ENCODE measurements at regions not wholly inside any gene's neighbourhood (a gene's known extent, or its start where the extent isn't known, plus 50 kb on each side); places are given as distances from the start of the nearest gene placed in this dataset.
A peak's percentile ranks its signal among the peaks of the same experiment; 100 is the strongest.

GRCh38 chr5:61253547-61253946 lies 78.5 kb upstream of the ZSWIM6 start:
- CTCF ChIA-PET, result no interaction called here
- Histone ChIP-seq H3K9me3 (ENCODE audit: low read length) (no peaks in the 10 kb centered on the region), H3K79me2 (ENCODE audit: low read length) (no peaks in the 10 kb centered on the region), H3K9me2 (replicated peaks; ENCODE audit: low read length) (no peaks in the 10 kb centered on the region), H3K36me3 (ENCODE audit: low read depth, low read length) (no peaks in the 10 kb centered on the region), H3F3A (ENCODE audit: low read length, unreplicated experiment) (no peaks in the 10 kb centered on the region), H2AFZ (ENCODE audit: low read length) (no peak overlapping the region), H3K27me3 (ENCODE audit: low read length) (no peaks in the 10 kb centered on the region), H3K9ac (ENCODE audit: low read length) (no peak overlapping the region), H4K20me1 (ENCODE audit: low read length) (no peaks in the 10 kb centered on the region), H3K4me3 (ENCODE audit: low read length) (no peak overlapping the region), H3K4me2 (ENCODE audit: low read length) (no peak overlapping the region), H3K4me1 (ENCODE audit: insufficient read depth, low read length) (peaks cover 19% of the 10 kb centered on the region; the same call in 1 of the 2 replicates), H3K27ac (ENCODE audit: low read length) (no peak overlapping the region)
- BruUV-seq (replicated peaks), result no TSS peak
- TF ChIP-seq CTCF (conservative IDR thresholded peaks at IDR 0.05; ENCODE audit: low read depth, low read length) (no peak), EZH2phosphoT487 (IDR thresholded peaks at IDR 0.05; ENCODE audit: borderline replicate concordance, low read length) (no peak), EZH2 (IDR thresholded peaks at IDR 0.05; ENCODE audit: low read length, unreplicated experiment) (no peak)
- intact Hi-C loops (cut with micrococcal nuclease), result no loop called here
- POLR2A ChIA-PET (ENCODE audit: unreplicated experiment), result no interaction called here
- DNase-seq, result no peak
- no peak for ATAC-seq

- H3K9me2 ChIP-seq (replicated peaks; ENCODE audit: low read length), result no peaks in the 10 kb centered on the region
- TF ChIP-seq EZH2 (IDR thresholded peaks at IDR 0.05; ENCODE audit: low read length, unreplicated experiment), result no peak
- no peak for TF ChIP-seq EZH2phosphoT487 (IDR thresholded peaks at IDR 0.05; ENCODE audit: borderline replicate concordance, low read length)
- TF ChIP-seq CTCF (conservative IDR thresholded peaks at IDR 0.05; ENCODE audit: low read depth, low read length), result no peak
- ChIA-PET CTCF (no interaction called here), POLR2A (ENCODE audit: unreplicated experiment) (interaction anchor here (0.5 kb wide), 1 partner anchor 77 kb away, joined by 3 read pairs; the partner anchor contains the start of gene ZSWIM6)
- H3K79me2 ChIP-seq (ENCODE audit: low read length), result no peaks in the 10 kb centered on the region
- intact Hi-C loops (cut with micrococcal nuclease), result no loop called here
- no peaks in the 10 kb centered on the region for H3F3A ChIP-seq (ENCODE audit: low read length, unreplicated experiment)
- no TSS peak for BruUV-seq (replicated peaks)
- H3K9ac ChIP-seq (ENCODE audit: low read length), result no peak overlapping the region
- H2AFZ ChIP-seq (ENCODE audit: low read length), result no peak overlapping the region
- H3K4me3 ChIP-seq (ENCODE audit: low read length), result no peak overlapping the region
- DNase-seq (peak; percentile 61), ATAC-seq (peak; percentile 18)
- H3K36me3 ChIP-seq (ENCODE audit: low read depth, low read length), result no peaks in the 10 kb centered on the region
- H3K9me3 ChIP-seq (ENCODE audit: low read length), result no peaks in the 10 kb centered on the region
- H3K27me3 ChIP-seq (ENCODE audit: low read length), result no peaks in the 10 kb centered on the region
- peak overlapping the region; percentile 50 for H3K4me2 ChIP-seq (ENCODE audit: low read length)
- no peak overlapping the region for H3K27ac ChIP-seq (ENCODE audit: low read length)
- H4K20me1 ChIP-seq (ENCODE audit: low read length), result no peaks in the 10 kb centered on the region
- H3K4me1 ChIP-seq (ENCODE audit: insufficient read depth, low read length), result peaks cover 19% of the 10 kb centered on the region; the same call in 1 of the 2 replicates
These were observed 77.0 kb upstream of the ZSWIM6 start for GRCh38 chr5:61254969-61255555.

DNA sequence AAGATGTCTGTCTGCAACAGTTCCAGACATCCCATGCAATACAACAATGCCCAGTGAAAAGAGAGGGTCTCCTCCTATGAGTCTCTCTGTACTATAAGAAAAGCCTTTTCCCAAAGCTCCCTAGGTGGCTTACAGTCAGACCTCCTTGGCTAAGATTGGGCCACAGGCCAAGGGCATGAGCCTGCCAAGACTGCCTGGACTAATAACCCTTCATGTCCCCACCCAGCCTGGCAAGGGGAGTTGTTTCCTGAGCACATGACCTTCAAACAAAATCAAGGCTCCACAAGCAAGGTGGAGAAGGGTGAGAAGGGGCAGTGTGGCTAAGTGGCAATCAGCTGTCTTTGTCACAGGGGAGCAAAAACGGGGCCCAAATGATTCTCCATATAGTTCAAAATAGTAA lies 75.6 kb upstream of the ZSWIM6 start:
- BruUV-seq (replicated peaks), result no TSS peak
- POLR2A ChIA-PET (ENCODE audit: unreplicated experiment), result no interaction called here
- Histone ChIP-seq H3K4me3 (ENCODE audit: low read length) (no peak overlapping the region), H3K9me3 (ENCODE audit: low read length) (no peaks in the 10 kb centered on the region), H2AFZ (ENCODE audit: low read length) (no peak overlapping the region), H3K79me2 (ENCODE audit: low read length) (no peaks in the 10 kb centered on the region), H3K9ac (ENCODE audit: low read length) (no peak overlapping the region), H3K9me2 (replicated peaks; ENCODE audit: low read length) (no peaks in the 10 kb centered on the region), H3K27me3 (ENCODE audit: low read length) (no peaks in the 10 kb centered on the region), H3F3A (ENCODE audit: low read length, unreplicated experiment) (no peaks in the 10 kb centered on the region), H3K4me2 (ENCODE audit: low read length) (no peak overlapping the region), H3K4me1 (ENCODE audit: insufficient read depth, low read length) (peaks cover 19% of the 10 kb centered on the region; the same call in 1 of the 2 replicates), H3K36me3 (ENCODE audit: low read depth, low read length) (no peaks in the 10 kb centered on the region), H4K20me1 (ENCODE audit: low read length) (no peaks in the 10 kb centered on the region), H3K27ac (ENCODE audit: low read length) (no peak overlapping the region)
- CTCF ChIA-PET, result no interaction called here
- TF ChIP-seq CTCF (conservative IDR thresholded peaks at IDR 0.05; ENCODE audit: low read depth, low read length) (no peak), EZH2 (IDR thresholded peaks at IDR 0.05; ENCODE audit: low read length, unreplicated experiment) (no peak), EZH2phosphoT487 (IDR thresholded peaks at IDR 0.05; ENCODE audit: borderline replicate concordance, low read length) (no peak)
- intact Hi-C loops (cut with micrococcal nuclease), result no loop called here
- DNase-seq, result peak; percentile 3
- 0 out of 2 replicates have a peak, but pooled peaks have one; percentile 15 for ATAC-seq
